Stomach (tissue), 4 donors: ENCODE measurements at regions not wholly inside any gene's neighbourhood (a gene's known extent, or its start where the extent isn't known, plus 50 kb on each side); places are given as distances from the start of the nearest gene placed in this dataset.

Experiments used
- CTCF ChIP-seq, 7 experiments: fragments of 450-650 bp in 4 of 7; fragments of 200-600 bp in 3 of 7; sonication (generic) in 3 of 7; IDR thresholded peaks; one replicate each; pipeline ENCODE4 v1.5.1; 2016 to 2019; ENCODE audit warnings: antibody characterized with exemption in 7 of 7, control low read depth in 2 of 7, mild to moderate bottlenecking in 1 of 7
- EP300 ChIP-seq: sonication (generic); formaldehyde crosslinking; IDR thresholded peaks from one replicate; pipeline ENCODE4 v1.6.1; 2017; ENCODE audit warnings: antibody characterized with exemption
- POLR2AphosphoS5 ChIP-seq, 3 donors: sonication (generic); formaldehyde crosslinking; IDR thresholded peaks; one replicate each; pipeline ENCODE4 v1.6.1; 2016; ENCODE audit warnings: antibody characterized with exemption in 3 of 3

- TF ChIP-seq CTCF (IDR thresholded peaks at IDR 0.05) (no peak), EP300 (no peak), POLR2AphosphoS5 (IDR thresholded peaks at IDR 0.05) (no peak)
These were observed 106.8 kb upstream of the FAM47A start for GRCh38 chrX:34238896-34239295.
